GM23338 (cell line): ENCODE measurements at regions not wholly inside any gene's neighbourhood (a gene's known extent, or its start where the extent isn't known, plus 50 kb on each side); places are given as distances from the start of the nearest gene placed in this dataset.

Experiments used
- ATAC-seq: fragments of 200-7000 bp; cut with Tn5 transposase; 3 replicates; pipeline ENCODE4 v1.9.1; 2020
- DNase-seq: peaks from one replicate; pipeline ENCODE4 v3.0.0-alpha.2; 2015; ENCODE audit warnings: low spot score
- H2AFZ ChIP-seq: fragments of 200-600 bp; sonication (generic); 2 replicates; pipeline ENCODE4 v1.8.0; 2016; ENCODE audit warnings: antibody characterized with exemption, mild to moderate bottlenecking, moderate library complexity
- H3F3A ChIP-seq: fragments of 200-600 bp; sonication (generic); replicated peaks from 2 replicates; pipeline ENCODE4 v1.8.0; 2017; ENCODE audit warnings: antibody characterized with exemption, mixed run types, low read depth
- H3K27ac ChIP-seq: fragments of 200-600 bp; sonication (generic); 2 replicates; pipeline ENCODE4 v1.6.1; 2016; ENCODE audit warnings: low read depth
- H3K27me3 ChIP-seq: fragments of 200-600 bp; sonication (generic); 2 replicates; pipeline ENCODE4 v1.8.0; 2016; ENCODE audit warnings: mild to moderate bottlenecking, mixed run types, moderate library complexity; ENCODE audit not compliant: insufficient read depth
- H3K36me3 ChIP-seq: fragments of 200-600 bp; sonication (generic); 2 replicates; pipeline ENCODE4 v1.8.0; 2016; ENCODE audit warnings: mild to moderate bottlenecking; ENCODE audit not compliant: insufficient read depth
- H3K4me1 ChIP-seq: fragments of 200-600 bp; sonication (generic); 2 replicates; pipeline ENCODE4 v1.8.0; 2016; ENCODE audit warnings: mild to moderate bottlenecking, moderate library complexity; ENCODE audit not compliant: insufficient read depth
- H3K4me2 ChIP-seq: fragments of 200-600 bp; sonication (generic); 2 replicates; pipeline ENCODE4 v1.7.1; 2017; ENCODE audit warnings: mixed run types
- H3K4me3 ChIP-seq: fragments of 200-600 bp; sonication (generic); 2 replicates; pipeline ENCODE4 v1.6.1; 2016; ENCODE audit warnings: mixed run types
- H3K79me2 ChIP-seq: fragments of 200-600 bp; sonication (generic); replicated peaks from 2 replicates; pipeline ENCODE4 v1.8.0; 2017; ENCODE audit warnings: mild to moderate bottlenecking; ENCODE audit not compliant: insufficient read depth
- H3K9me2 ChIP-seq: fragments of 200-600 bp; sonication (generic); 2 replicates; pipeline ENCODE4 v1.8.0; 2017; ENCODE audit not compliant: insufficient read depth
- H4K20me1 ChIP-seq: fragments of 200-600 bp; sonication (generic); replicated peaks from 2 replicates; pipeline ENCODE4 v1.8.0; 2017; ENCODE audit warnings: mild to moderate bottlenecking; ENCODE audit not compliant: insufficient read depth
- H3K27ac Mint-ChIP-seq: 2 replicates; pipeline ENCODE4 v1.8.0; 2020; ENCODE audit warnings: inconsistent platforms, mild to moderate bottlenecking, moderate library complexity, mixed read lengths
- H3K27me3 Mint-ChIP-seq: 3 replicates; pipeline ENCODE4 v1.8.0; 2022; ENCODE audit warnings: low read depth, mild to moderate bottlenecking, moderate library complexity, mixed read lengths, inconsistent platforms; ENCODE audit not compliant: insufficient read depth, poor library complexity
- H3K36me3 Mint-ChIP-seq: 3 replicates; pipeline ENCODE4 v1.8.0; 2021; ENCODE audit warnings: low read depth, mild to moderate bottlenecking, inconsistent platforms, moderate library complexity, mixed read lengths
- H3K4me1 Mint-ChIP-seq: 3 replicates; pipeline ENCODE4 v1.8.0; 2020; ENCODE audit warnings: mild to moderate bottlenecking, inconsistent platforms, mixed read lengths
- H3K4me3 Mint-ChIP-seq: 3 replicates; pipeline ENCODE4 v1.8.0; 2021; ENCODE audit warnings: moderate library complexity, mild to moderate bottlenecking, inconsistent platforms, mixed read lengths
- H3K9me3 Mint-ChIP-seq: 3 replicates; pipeline ENCODE4 v1.8.0; 2020; ENCODE audit warnings: moderate library complexity, mild to moderate bottlenecking, inconsistent platforms, mixed read lengths
- CREB1 ChIP-seq: fragments of 250-450 bp; sonication (Bioruptor Pico); IDR thresholded peaks from 2 replicates; pipeline ENCODE4 v1.5.0; 2020; ENCODE audit warnings: low read depth, mild to moderate bottlenecking, moderate library complexity
- EZH2phosphoT487 ChIP-seq: fragments of 200-600 bp; sonication (generic); IDR thresholded peaks from one replicate; pipeline ENCODE4 v1.8.1; 2018; ENCODE audit warnings: antibody characterized with exemption; ENCODE audit not compliant: unreplicated experiment
- NANOG ChIP-seq: IDR thresholded peaks from 2 replicates; pipeline ENCODE4 v1.6.1; 2016; ENCODE audit warnings: antibody characterized with exemption, borderline replicate concordance
- POLR2AphosphoS5 ChIP-seq: IDR thresholded peaks from 2 replicates; pipeline ENCODE4 v1.6.1; 2016; ENCODE audit warnings: antibody characterized with exemption, low read depth
- REST ChIP-seq: IDR thresholded peaks from one replicate; pipeline ENCODE4 v1.6.1; 2018; ENCODE audit warnings: antibody characterized with exemption; ENCODE audit not compliant: unreplicated experiment
- STAT1 ChIP-seq: IDR thresholded peaks from one replicate; pipeline ENCODE4 v1.6.1; 2016; ENCODE audit warnings: antibody characterized with exemption; ENCODE audit not compliant: unreplicated experiment
- ZNF114 ChIP-seq: fragments of 250-450 bp; sonication (Bioruptor Pico); IDR thresholded peaks from 2 replicates; pipeline ENCODE4 v1.5.0; 2020; ENCODE audit warnings: mild to moderate bottlenecking, moderate library complexity
- ZNF331 ChIP-seq: fragments of 250-450 bp; sonication (Bioruptor Pico); IDR thresholded peaks from 2 replicates; pipeline ENCODE4 v1.5.0; 2020; ENCODE audit warnings: low read depth, mild to moderate bottlenecking, moderate library complexity
- TF ChIP-seq, protein P1 (sequence below): IDR thresholded peaks from 2 replicates; pipeline ENCODE4 v1.6.1; 2016; ENCODE audit warnings: antibody characterized with exemption
- TF ChIP-seq, protein P2 (sequence below): fragments of 250-450 bp; sonication (Bioruptor Pico); IDR thresholded peaks from 2 replicates; pipeline ENCODE4 v1.5.0; 2020; ENCODE audit warnings: mild to moderate bottlenecking, moderate library complexity
- TF ChIP-seq, protein P3 (sequence below), 2 experiments: fragments of 200-600 bp in 1 of 2; sonication (generic) in 1 of 2; conservative IDR thresholded peaks; 2 replicates each; pipeline versions ENCODE4 v1.5.1 to v1.6.1; 2016 to 2017; ENCODE audit warnings: antibody characterized with exemption in 2 of 2, low read depth in 2 of 2, mild to moderate bottlenecking in 2 of 2, moderate library complexity in 1 of 2

GRCh38 chr9:71308454-71308853 is 187.0 kb upstream of the TRPM3 start:
- DNase-seq (no peak), ATAC-seq (no peak)
- H3K27ac Mint-ChIP-seq = no peak overlapping the region
- Histone ChIP-seq H3K27ac (no peak overlapping the region), H4K20me1 (no peaks in the 10 kb centered on the region), H3K36me3 (no peaks in the 10 kb centered on the region), H2AFZ (no peak overlapping the region), H3K79me2 (no peaks in the 10 kb centered on the region), H3K27me3 (no peaks in the 10 kb centered on the region), H3K4me1 (0 out of 2 replicates have a peak, but pooled peaks cover 3% of the 10 kb centered on the region), H3K4me3 (no peak overlapping the region), H3K4me2 (no peak overlapping the region), H3F3A (no peaks in the 10 kb centered on the region), H3K9me2 (no peaks in the 10 kb centered on the region)
- H3K27me3 Mint-ChIP-seq = no peaks in the 10 kb centered on the region
- H3K36me3 Mint-ChIP-seq = no peaks in the 10 kb centered on the region
- peaks cover 3% of the 10 kb centered on the region; the same call in 2 of the 3 replicates for H3K4me1 Mint-ChIP-seq
- TF ChIP-seq REST = no peak
- TF ChIP-seq, protein P1, sequence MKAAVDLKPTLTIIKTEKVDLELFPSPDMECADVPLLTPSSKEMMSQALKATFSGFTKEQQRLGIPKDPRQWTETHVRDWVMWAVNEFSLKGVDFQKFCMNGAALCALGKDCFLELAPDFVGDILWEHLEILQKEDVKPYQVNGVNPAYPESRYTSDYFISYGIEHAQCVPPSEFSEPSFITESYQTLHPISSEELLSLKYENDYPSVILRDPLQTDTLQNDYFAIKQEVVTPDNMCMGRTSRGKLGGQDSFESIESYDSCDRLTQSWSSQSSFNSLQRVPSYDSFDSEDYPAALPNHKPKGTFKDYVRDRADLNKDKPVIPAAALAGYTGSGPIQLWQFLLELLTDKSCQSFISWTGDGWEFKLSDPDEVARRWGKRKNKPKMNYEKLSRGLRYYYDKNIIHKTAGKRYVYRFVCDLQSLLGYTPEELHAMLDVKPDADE = no peak
- no peak for TF ChIP-seq ZNF331 (CRISPR knock-in tag)
- no peak for TF ChIP-seq STAT1
- TF ChIP-seq EZH2phosphoT487 = no peak
- TF ChIP-seq NANOG = no peak
- TF ChIP-seq, protein P2, sequence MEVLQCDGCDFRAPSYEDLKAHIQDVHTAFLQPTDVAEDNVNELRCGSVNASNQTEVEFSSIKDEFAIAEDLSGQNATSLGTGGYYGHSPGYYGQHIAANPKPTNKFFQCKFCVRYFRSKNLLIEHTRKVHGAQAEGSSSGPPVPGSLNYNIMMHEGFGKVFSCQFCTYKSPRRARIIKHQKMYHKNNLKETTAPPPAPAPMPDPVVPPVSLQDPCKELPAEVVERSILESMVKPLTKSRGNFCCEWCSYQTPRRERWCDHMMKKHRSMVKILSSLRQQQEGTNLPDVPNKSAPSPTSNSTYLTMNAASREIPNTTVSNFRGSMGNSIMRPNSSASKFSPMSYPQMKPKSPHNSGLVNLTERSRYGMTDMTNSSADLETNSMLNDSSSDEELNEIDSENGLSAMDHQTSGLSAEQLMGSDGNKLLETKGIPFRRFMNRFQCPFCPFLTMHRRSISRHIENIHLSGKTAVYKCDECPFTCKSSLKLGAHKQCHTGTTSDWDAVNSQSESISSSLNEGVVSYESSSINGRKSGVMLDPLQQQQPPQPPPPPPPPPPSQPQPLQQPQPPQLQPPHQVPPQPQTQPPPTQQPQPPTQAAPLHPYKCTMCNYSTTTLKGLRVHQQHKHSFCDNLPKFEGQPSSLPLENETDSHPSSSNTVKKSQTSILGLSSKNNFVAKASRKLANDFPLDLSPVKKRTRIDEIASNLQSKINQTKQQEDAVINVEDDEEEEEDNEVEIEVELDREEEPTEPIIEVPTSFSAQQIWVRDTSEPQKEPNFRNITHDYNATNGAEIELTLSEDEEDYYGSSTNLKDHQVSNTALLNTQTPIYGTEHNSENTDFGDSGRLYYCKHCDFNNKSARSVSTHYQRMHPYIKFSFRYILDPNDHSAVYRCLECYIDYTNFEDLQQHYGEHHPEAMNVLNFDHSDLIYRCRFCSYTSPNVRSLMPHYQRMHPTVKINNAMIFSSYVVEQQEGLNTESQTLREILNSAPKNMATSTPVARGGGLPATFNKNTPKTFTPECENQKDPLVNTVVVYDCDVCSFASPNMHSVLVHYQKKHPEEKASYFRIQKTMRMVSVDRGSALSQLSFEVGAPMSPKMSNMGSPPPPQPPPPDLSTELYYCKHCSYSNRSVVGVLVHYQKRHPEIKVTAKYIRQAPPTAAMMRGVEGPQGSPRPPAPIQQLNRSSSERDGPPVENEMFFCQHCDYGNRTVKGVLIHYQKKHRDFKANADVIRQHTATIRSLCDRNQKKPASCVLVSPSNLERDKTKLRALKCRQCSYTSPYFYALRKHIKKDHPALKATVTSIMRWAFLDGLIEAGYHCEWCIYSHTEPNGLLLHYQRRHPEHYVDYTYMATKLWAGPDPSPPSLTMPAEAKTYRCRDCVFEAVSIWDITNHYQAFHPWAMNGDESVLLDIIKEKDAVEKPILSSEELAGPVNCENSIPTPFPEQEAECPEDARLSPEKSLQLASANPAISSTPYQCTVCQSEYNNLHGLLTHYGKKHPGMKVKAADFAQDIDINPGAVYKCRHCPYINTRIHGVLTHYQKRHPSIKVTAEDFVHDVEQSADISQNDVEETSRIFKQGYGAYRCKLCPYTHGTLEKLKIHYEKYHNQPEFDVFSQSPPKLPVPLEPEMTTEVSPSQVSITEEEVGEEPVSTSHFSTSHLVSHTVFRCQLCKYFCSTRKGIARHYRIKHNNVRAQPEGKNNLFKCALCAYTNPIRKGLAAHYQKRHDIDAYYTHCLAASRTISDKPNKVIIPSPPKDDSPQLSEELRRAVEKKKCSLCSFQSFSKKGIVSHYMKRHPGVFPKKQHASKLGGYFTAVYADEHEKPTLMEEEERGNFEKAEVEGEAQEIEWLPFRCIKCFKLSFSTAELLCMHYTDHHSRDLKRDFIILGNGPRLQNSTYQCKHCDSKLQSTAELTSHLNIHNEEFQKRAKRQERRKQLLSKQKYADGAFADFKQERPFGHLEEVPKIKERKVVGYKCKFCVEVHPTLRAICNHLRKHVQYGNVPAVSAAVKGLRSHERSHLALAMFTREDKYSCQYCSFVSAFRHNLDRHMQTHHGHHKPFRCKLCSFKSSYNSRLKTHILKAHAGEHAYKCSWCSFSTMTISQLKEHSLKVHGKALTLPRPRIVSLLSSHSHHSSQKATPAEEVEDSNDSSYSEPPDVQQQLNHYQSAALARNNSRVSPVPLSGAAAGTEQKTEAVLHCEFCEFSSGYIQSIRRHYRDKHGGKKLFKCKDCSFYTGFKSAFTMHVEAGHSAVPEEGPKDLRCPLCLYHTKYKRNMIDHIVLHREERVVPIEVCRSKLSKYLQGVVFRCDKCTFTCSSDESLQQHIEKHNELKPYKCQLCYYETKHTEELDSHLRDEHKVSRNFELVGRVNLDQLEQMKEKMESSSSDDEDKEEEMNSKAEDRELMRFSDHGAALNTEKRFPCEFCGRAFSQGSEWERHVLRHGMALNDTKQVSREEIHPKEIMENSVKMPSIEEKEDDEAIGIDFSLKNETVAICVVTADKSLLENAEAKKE (CRISPR knock-in tag) = no peak
- TF ChIP-seq ZNF114 (CRISPR knock-in tag) = no peak
- no peak for TF ChIP-seq CREB1 (CRISPR knock-in tag)
- TF ChIP-seq, protein P3, sequence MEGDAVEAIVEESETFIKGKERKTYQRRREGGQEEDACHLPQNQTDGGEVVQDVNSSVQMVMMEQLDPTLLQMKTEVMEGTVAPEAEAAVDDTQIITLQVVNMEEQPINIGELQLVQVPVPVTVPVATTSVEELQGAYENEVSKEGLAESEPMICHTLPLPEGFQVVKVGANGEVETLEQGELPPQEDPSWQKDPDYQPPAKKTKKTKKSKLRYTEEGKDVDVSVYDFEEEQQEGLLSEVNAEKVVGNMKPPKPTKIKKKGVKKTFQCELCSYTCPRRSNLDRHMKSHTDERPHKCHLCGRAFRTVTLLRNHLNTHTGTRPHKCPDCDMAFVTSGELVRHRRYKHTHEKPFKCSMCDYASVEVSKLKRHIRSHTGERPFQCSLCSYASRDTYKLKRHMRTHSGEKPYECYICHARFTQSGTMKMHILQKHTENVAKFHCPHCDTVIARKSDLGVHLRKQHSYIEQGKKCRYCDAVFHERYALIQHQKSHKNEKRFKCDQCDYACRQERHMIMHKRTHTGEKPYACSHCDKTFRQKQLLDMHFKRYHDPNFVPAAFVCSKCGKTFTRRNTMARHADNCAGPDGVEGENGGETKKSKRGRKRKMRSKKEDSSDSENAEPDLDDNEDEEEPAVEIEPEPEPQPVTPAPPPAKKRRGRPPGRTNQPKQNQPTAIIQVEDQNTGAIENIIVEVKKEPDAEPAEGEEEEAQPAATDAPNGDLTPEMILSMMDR (conservative IDR thresholded peaks at IDR 0.05; ENCODE audit: low read depth in 2 of 2) = no peak
- no peak for TF ChIP-seq POLR2AphosphoS5
- H3K9me3 Mint-ChIP-seq = no peaks in the 10 kb centered on the region
- no peak overlapping the region for H3K4me3 Mint-ChIP-seq
